ENCODE measurements at regions not wholly inside any gene's neighbourhood (a gene's known extent, or its start where the extent isn't known, plus 50 kb on each side); places are given as distances from the start of the nearest gene placed in this dataset.

GRCh38 chr12:115002434-115002833, 318.5 kb upstream of the TBX3 start:
- ATAC-seq (no peak), DNase-seq (ENCODE audit: low read depth, low spot score) (no peak)
- Histone ChIP-seq H3K9me2 (ENCODE audit: insufficient read depth) (no peaks in the 10 kb centered on the region), H2AFZ (ENCODE audit: low read depth, low read length, poor library complexity, severe bottlenecking) (no peak overlapping the region), H3K27me3 (ENCODE audit: insufficient read depth, low read length) (peaks cover 7% of the 10 kb centered on the region; the same call in 1 of the 2 replicates), H3K4me1 (ENCODE audit: control insufficient read depth in 1 of 2, insufficient read depth in 2 of 2, low read length in 2 of 2) (peaks cover 3 to 11% of the 10 kb centered on the region in 2 experiments; a peak in 3 of 4 replicates), H3K4me3 (replicated peaks in 1 of 2; ENCODE audit: low read depth in 1 of 2, low read length in 2 of 2) (no peak overlapping the region), H3K27ac (ENCODE audit: low read depth, low read length) (no peak overlapping the region), H3K4me2 (ENCODE audit: low read length) (no peak overlapping the region), H3K79me2 (ENCODE audit: insufficient read depth, low read length) (no peaks in the 10 kb centered on the region), H3K9ac (ENCODE audit: low read length) (no peak overlapping the region), H4K20me1 (ENCODE audit: insufficient read depth) (no peaks in the 10 kb centered on the region), H3K9me3 (ENCODE audit: control insufficient read depth in 1 of 2, insufficient read depth in 1 of 2, low read depth in 1 of 2, low read length in 2 of 2) (no peaks in the 10 kb centered on the region), H3K36me3 (ENCODE audit: control insufficient read depth in 1 of 2, insufficient read depth in 2 of 2, low read length in 2 of 2) (no peaks in the 10 kb centered on the region)
- ChIA-PET POLR2A (no interaction called here), CTCF (no interaction called here), RAD21 (ENCODE audit: low non-redundant PET in 1 of 2, low total read pairs in 2 of 2, uncharacterized antibody in 2 of 2, unreplicated experiment in 2 of 2) (no interaction called here)
- intact Hi-C loops (cut with micrococcal nuclease) = no loop called here
- TF ChIP-seq EGR1 (IDR thresholded peaks at IDR 0.05; ENCODE audit: low read depth) = no peak
- TF ChIP-seq SRF (IDR thresholded peaks at IDR 0.05; ENCODE audit: low read depth) = no peak
- TF ChIP-seq ZFX (IDR thresholded peaks at IDR 0.05) = no peak
- TF ChIP-seq, protein P1, sequence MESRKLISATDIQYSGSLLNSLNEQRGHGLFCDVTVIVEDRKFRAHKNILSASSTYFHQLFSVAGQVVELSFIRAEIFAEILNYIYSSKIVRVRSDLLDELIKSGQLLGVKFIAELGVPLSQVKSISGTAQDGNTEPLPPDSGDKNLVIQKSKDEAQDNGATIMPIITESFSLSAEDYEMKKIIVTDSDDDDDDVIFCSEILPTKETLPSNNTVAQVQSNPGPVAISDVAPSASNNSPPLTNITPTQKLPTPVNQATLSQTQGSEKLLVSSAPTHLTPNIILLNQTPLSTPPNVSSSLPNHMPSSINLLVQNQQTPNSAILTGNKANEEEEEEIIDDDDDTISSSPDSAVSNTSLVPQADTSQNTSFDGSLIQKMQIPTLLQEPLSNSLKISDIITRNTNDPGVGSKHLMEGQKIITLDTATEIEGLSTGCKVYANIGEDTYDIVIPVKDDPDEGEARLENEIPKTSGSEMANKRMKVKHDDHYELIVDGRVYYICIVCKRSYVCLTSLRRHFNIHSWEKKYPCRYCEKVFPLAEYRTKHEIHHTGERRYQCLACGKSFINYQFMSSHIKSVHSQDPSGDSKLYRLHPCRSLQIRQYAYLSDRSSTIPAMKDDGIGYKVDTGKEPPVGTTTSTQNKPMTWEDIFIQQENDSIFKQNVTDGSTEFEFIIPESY (IDR thresholded peaks at IDR 0.05; ENCODE audit: extremely low read depth, insufficient replicate concordance, low read length) = no peak
- no peak for TF ChIP-seq ATF3 (IDR thresholded peaks at IDR 0.05)
- no peak for TF ChIP-seq EZH2 (IDR thresholded peaks at IDR 0.05)
- no peak for TF ChIP-seq SP1 (IDR thresholded peaks at IDR 0.05; ENCODE audit: low read depth)
- no peak for TF ChIP-seq JUND (IDR thresholded peaks at IDR 0.05)
- TF ChIP-seq YY1 (IDR thresholded peaks at IDR 0.05; ENCODE audit: extremely low read depth, insufficient replicate concordance, low read depth, low read length) = no peak
- TF ChIP-seq CEBPB (IDR thresholded peaks at IDR 0.05; ENCODE audit: low read depth) = no peak
- TF ChIP-seq, protein P2, sequence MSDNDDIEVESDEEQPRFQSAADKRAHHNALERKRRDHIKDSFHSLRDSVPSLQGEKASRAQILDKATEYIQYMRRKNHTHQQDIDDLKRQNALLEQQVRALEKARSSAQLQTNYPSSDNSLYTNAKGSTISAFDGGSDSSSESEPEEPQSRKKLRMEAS (IDR thresholded peaks at IDR 0.05) = no peak
- TF ChIP-seq ZNF274 (IDR thresholded peaks at IDR 0.05; ENCODE audit: low read depth, low read length) = no peak
- BruUV-seq (replicated peaks) = no TSS peak

All from HCT116 (cell line).